Karpas-422 (cell line): ENCODE measurements at regions not wholly inside any gene's neighbourhood (a gene's known extent, or its start where the extent isn't known, plus 50 kb on each side); places are given as distances from the start of the nearest gene placed in this dataset.
"Not testable (repeated sequence)": the region's sequence is repeated elsewhere in the genome, so short reads cannot be mapped to it uniquely, and the experiment has no call there.

Experiments used
- DNase-seq: peaks from one replicate; pipeline ENCODE4 v3.0.0-alpha.2; 2015
- H2AFZ ChIP-seq: fragments of 200-600 bp; sonication (generic); 2 replicates; pipeline ENCODE4 v1.6.1; 2014; ENCODE audit warnings: antibody characterized with exemption, low read length, mixed read lengths
- H3K27ac ChIP-seq: fragments of 200-600 bp; sonication (generic); 2 replicates; pipeline ENCODE4 v1.5.1; 2014; ENCODE audit warnings: mild to moderate bottlenecking, low read length, moderate library complexity
- H3K27me3 ChIP-seq: fragments of 200-600 bp; sonication (generic); 2 replicates; pipeline ENCODE4 v1.6.1; 2014; ENCODE audit warnings: low read length, mixed read lengths
- H3K36me3 ChIP-seq: fragments of 200-600 bp; sonication (generic); 2 replicates; pipeline ENCODE4 v1.6.1; 2014; ENCODE audit warnings: low read length, mixed read lengths; ENCODE audit not compliant: insufficient read depth
- H3K4me1 ChIP-seq: fragments of 200-600 bp; sonication (generic); 2 replicates; pipeline ENCODE4 v1.6.1; 2014; ENCODE audit warnings: mild to moderate bottlenecking, low read length, mixed read lengths
- H3K4me2 ChIP-seq: fragments of 200-600 bp; sonication (generic); 2 replicates; pipeline ENCODE4 v1.6.1; 2014; ENCODE audit warnings: low read length, low read depth, mild to moderate bottlenecking; ENCODE audit not compliant: poor library complexity, severe bottlenecking
- H3K4me3 ChIP-seq: fragments of 200-600 bp; sonication (generic); 2 replicates; pipeline ENCODE4 v1.5.1; 2014; ENCODE audit warnings: mild to moderate bottlenecking, antibody characterized with exemption, low read length, mixed read lengths
- H3K79me2 ChIP-seq: fragments of 200-600 bp; sonication (generic); 2 replicates; pipeline ENCODE4 v1.6.1; 2014; ENCODE audit warnings: mild to moderate bottlenecking, low read length, mixed read lengths
- H3K9ac ChIP-seq: fragments of 200-600 bp; sonication (generic); 2 replicates; pipeline ENCODE4 v1.6.0; 2014; ENCODE audit warnings: low read length
- H3K9me2 ChIP-seq: fragments of 200-600 bp; sonication (generic), shearing (Covaris generic); replicated peaks from 2 replicates; pipeline ENCODE4 v1.6.0; 2014; ENCODE audit warnings: mild to moderate bottlenecking, low read length, moderate library complexity; ENCODE audit not compliant: insufficient read depth
- H3K9me3 ChIP-seq: fragments of 300-700, 200-600 bp; sonication (generic); 2 replicates; pipeline ENCODE4 v1.6.1; 2014; ENCODE audit warnings: low read length, mixed read lengths
- H4K20me1 ChIP-seq: fragments of 200-600 bp; sonication (generic); 2 replicates; pipeline ENCODE4 v1.6.1; 2014; ENCODE audit warnings: mild to moderate bottlenecking, antibody characterized with exemption, low read length, low read depth; ENCODE audit not compliant: insufficient read depth

DNA sequence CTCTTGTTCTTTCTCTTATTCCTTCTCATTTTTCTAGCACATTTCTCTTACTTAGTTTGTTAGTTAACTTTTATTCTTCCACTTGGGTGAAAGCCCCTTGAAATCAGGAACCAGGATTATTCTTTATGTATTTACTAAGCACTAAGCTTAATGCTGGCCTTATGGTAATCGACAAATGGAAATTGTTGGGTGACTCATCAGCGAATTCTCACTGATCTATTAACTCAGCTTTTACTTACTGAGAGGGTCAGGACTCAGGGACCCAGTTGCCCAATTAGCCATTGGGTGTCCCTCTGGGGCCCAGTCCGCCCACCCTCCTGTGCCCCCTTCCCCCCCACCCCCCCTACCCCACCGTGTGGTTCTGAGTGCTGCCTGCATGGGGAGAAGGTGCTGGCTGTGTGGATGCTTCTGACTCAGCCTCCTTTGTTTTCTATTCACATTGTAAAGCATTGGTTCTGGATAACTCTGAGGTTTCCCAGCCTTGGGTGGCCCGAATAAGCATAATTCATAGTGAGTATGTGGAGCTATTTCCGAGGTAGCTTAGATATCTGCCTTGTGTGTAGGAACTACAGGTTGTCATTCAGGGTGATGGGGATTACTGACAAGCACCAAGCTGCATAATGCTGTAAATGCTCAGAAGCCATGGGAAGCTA is 240.9 kb downstream of the FGF9 start:
- Histone ChIP-seq H3K4me1 (peaks cover 10% of the 10 kb centered on the region), H3K79me2 (no peaks in the 10 kb centered on the region), H3K27me3 (no peaks in the 10 kb centered on the region), H3K9me2 (no peaks in the 10 kb centered on the region), H3K27ac (no peak overlapping the region), H4K20me1 (no peaks in the 10 kb centered on the region), H2AFZ (no peak overlapping the region), H3K4me2 (no peak overlapping the region), H3K9me3 (no peaks in the 10 kb centered on the region), H3K4me3 (no peak overlapping the region), H3K36me3 (no peaks in the 10 kb centered on the region), H3K9ac (no peak overlapping the region)
- no peak for DNase-seq

DNA sequence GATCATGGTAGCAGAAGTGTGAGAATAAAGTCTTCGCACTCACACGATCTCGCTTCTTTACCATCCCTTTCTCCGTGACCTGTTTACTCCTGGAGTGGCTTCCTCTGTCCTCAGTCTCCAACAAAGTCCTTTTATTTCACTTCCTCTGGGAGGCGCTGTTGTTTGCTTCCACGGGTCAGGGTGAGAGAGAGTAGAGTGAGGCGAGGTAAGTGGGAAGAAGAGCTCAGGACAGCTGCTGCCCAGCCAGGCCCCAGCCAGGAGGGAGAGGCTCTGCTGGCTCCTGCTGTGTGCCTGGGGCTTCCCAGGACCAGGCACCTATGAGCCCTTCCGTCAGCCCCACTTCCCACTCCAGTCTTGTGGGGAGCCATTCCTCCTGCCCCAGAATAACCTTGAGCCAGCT is 242.1 kb downstream of the FGF9 start:
- H3K27ac ChIP-seq, result no peak overlapping the region
- H3K9me2 ChIP-seq, result no peaks in the 10 kb centered on the region
- H3K4me2 ChIP-seq, result no peak overlapping the region
- H3K4me1 ChIP-seq, result peaks cover 10% of the 10 kb centered on the region
- H2AFZ ChIP-seq, result no peak overlapping the region
- peak; percentile 72 for DNase-seq
- H3K9me3 ChIP-seq, result no peaks in the 10 kb centered on the region
- H3K36me3 ChIP-seq, result no peaks in the 10 kb centered on the region
- no peaks in the 10 kb centered on the region for H3K27me3 ChIP-seq
- no peak overlapping the region for H3K9ac ChIP-seq
- no peaks in the 10 kb centered on the region for H4K20me1 ChIP-seq
- no peaks in the 10 kb centered on the region for H3K79me2 ChIP-seq
- no peak overlapping the region for H3K4me3 ChIP-seq

DNA sequence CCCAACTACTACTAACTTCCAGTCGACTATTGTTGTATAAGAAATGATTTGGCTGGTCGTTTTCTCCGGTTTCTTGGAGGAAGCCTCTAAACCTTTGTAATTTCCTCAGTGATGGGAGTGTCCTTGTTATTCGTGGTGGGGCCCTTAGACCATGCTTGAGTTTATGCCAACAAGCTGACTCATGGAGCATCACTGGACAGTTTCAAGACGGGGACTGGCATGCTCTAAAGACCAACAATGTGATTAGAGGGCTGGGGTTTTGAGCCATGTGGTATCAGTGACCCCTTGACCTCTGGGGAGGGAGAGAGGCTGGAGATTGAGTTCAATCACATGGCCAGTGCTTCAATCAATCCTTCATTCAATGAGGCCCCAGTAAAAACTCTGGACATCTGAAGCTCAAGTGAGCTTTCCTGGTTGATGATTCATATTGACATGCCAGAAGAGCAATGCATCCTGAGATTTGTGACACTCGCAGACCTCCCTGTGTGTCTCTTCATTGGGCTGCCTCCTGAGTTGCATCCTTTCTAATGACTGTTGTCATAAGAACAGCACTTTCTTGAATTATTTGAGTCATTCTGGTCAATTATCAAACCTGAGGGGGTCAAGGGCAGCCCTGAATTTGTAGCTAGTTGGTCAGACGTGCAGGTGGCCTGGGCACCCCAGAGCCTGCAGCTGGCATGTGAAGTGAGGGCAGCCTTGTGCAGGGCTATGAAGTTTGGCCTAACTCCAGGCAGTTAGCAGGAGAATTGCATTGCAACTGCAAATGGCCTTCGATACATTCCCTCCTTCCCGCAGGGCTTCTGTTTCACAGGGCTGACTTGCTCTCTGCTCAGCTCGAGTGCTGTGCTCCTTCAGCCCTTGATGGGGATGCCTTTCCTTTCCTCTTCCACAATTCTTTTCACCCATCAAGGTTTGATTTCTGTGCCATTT is 246.5 kb downstream of the FGF9 start:
- peaks cover 10% of the 10 kb centered on the region for H3K4me1 ChIP-seq
- H3K27me3 ChIP-seq, result no peaks in the 10 kb centered on the region
- no peak overlapping the region for H3K27ac ChIP-seq
- no peaks in the 10 kb centered on the region for H3K36me3 ChIP-seq
- no peak overlapping the region for H3K4me2 ChIP-seq
- H3K9me3 ChIP-seq, result no peaks in the 10 kb centered on the region
- no peaks in the 10 kb centered on the region for H3K79me2 ChIP-seq
- no peak overlapping the region for H3K4me3 ChIP-seq
- no peaks in the 10 kb centered on the region for H4K20me1 ChIP-seq
- H3K9me2 ChIP-seq, result no peaks in the 10 kb centered on the region
- no peak overlapping the region for H3K9ac ChIP-seq
- H2AFZ ChIP-seq, result no peak overlapping the region
- DNase-seq, result no peak

DNA sequence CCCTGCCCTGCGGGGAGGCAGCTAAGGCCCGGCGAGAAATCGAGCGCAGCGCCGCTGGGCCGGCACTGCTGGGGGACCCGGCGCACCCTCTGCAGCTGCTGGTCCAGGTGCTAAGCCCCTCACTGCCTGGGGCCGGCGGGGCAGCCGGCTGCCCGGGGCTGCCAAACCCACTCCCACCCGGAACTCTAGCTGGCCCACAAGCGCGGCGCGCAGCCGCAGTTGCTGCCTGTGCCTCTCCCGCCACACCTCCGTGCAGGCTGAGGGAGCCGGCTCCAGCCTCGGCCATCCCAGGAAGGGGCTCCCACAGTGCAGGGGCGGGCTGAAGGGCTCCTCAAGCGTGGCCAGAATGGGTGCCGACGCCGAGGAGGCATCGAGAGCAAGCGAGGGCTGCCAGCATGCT is 249.9 kb downstream of the FGF9 start:
- not testable (repeated sequence) for H3K79me2 ChIP-seq, H3K27ac ChIP-seq, H3K4me1 ChIP-seq, H3K9me2 ChIP-seq, H2AFZ ChIP-seq, H3K4me2 ChIP-seq, H3K4me3 ChIP-seq, H3K9me3 ChIP-seq, H3K36me3 ChIP-seq, H3K27me3 ChIP-seq, H3K9ac ChIP-seq, H4K20me1 ChIP-seq, DNase-seq

DNA sequence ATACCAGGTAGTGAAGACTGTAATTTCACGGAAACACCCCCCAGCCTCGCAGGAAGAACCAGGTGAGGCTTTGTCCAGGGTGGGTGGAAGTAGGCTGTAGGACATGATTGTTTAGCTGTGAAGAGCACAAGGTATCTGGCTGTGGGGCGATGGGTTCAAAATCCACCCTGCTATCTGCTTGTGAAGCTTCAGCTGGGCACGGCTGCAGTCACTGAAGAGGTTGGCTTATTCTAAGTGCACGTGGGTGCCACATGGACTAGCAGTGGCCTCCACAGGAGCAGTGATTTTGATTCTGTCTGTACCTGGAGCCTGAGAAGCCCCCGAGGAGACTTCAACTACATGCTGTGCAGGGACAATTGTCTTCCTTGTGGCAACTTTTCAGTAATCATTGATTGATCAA is 254.1 kb downstream of the FGF9 start:
- no peaks in the 10 kb centered on the region for H4K20me1 ChIP-seq
- H3K4me2 ChIP-seq, result no peak overlapping the region
- no peaks in the 10 kb centered on the region for H3K27me3 ChIP-seq
- H3K9me2 ChIP-seq, result no peaks in the 10 kb centered on the region
- no peak overlapping the region for H2AFZ ChIP-seq
- peaks cover 4% of the 10 kb centered on the region for H3K4me1 ChIP-seq
- H3K27ac ChIP-seq, result no peak overlapping the region
- H3K9me3 ChIP-seq, result no peaks in the 10 kb centered on the region
- no peak for DNase-seq
- no peak overlapping the region for H3K9ac ChIP-seq
- no peaks in the 10 kb centered on the region for H3K36me3 ChIP-seq
- H3K4me3 ChIP-seq, result no peak overlapping the region
- H3K79me2 ChIP-seq, result no peaks in the 10 kb centered on the region

DNA sequence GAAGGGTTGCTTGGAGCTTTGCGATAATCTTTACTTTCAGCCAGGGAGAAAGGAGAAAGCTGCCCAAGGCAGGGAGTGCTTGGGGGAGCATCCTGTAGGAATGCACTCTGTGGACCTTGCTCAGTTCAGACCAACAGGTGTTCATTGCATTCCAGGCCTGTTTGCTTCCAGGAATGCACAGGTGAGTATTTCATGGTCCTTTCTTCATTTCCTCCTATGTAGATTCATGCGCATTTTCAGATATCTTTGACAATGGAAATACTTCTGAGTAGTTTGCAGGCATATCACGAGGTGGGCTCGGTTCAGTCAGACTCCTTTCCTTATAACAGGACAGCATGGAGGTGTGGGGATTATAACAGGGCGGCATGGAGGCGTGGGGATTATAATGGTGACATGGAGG is 254.8 kb downstream of the FGF9 start:
- no peaks in the 10 kb centered on the region for H3K27me3 ChIP-seq

DNA sequence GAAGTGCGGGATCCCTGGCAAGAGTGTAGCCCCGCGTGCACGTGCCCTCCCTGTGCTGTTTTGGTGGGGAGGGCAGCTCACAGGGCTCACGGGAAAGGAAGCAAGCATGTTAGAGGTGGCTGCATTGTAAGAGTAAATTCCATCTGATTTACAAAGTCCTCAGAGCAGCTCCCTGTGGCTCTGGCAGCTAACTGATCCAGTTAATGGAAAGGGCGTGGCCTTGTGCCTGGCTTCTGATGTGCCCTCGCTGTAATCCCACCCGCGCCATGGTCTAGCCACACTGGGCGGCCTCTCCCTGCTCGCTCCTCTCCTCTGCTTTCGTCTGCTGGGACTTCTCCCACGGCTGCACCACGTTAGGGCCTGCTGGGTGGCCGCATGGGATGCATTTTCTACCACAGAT is 258.5 kb downstream of the FGF9 start:
- Histone ChIP-seq H3K79me2 (no peaks in the 10 kb centered on the region), H3K4me2 (no peak overlapping the region), H3K27ac (no peak overlapping the region), H4K20me1 (no peaks in the 10 kb centered on the region), H3K9ac (no peak overlapping the region), H3K4me1 (no peaks in the 10 kb centered on the region), H3K9me3 (no peaks in the 10 kb centered on the region), H3K9me2 (no peaks in the 10 kb centered on the region), H3K36me3 (no peaks in the 10 kb centered on the region), H2AFZ (no peak overlapping the region), H3K27me3 (no peaks in the 10 kb centered on the region), H3K4me3 (no peak overlapping the region)
- DNase-seq, result no peak

More for the DNA sequence above, 254.8 kb downstream of the FGF9 start:
- Histone ChIP-seq H3K27ac (no peak overlapping the region), H3K9ac (no peak overlapping the region), H2AFZ (no peak overlapping the region), H3K9me3 (no peaks in the 10 kb centered on the region), H3K4me3 (no peak overlapping the region), H3K4me1 (peaks cover 4% of the 10 kb centered on the region), H3K4me2 (no peak overlapping the region), H3K79me2 (no peaks in the 10 kb centered on the region), H3K9me2 (no peaks in the 10 kb centered on the region), H3K36me3 (no peaks in the 10 kb centered on the region), H4K20me1 (no peaks in the 10 kb centered on the region)
- no peak for DNase-seq

DNA sequence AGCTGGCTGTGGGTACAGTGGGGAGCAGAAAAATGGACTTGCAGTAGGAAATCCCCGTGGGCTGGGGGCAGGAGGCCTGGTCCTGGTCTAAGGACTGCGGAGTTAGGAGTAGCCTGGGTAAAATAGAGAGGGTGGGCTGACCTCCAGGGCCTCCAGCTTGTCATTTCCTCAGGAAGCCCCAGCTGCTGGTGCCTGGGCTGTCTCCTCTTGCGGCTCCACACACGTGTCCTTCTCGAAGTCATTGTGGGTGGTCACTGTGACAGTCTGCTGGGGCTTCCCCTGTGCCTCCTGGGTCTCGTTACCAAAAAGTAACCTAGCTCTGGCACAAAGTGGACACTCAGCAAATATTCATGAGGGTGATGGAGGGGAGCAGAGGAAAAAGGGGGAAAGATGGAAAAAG is 259.7 kb downstream of the FGF9 start:
- H3K4me3 ChIP-seq, result no peak overlapping the region
- H3K79me2 ChIP-seq, result no peaks in the 10 kb centered on the region
- H3K27me3 ChIP-seq, result no peaks in the 10 kb centered on the region
- H3K9me2 ChIP-seq, result no peaks in the 10 kb centered on the region
- H3K4me1 ChIP-seq, result no peaks in the 10 kb centered on the region
- no peak overlapping the region for H2AFZ ChIP-seq
- no peak overlapping the region for H3K27ac ChIP-seq
- H3K9ac ChIP-seq, result no peak overlapping the region
- H3K9me3 ChIP-seq, result no peaks in the 10 kb centered on the region
- H4K20me1 ChIP-seq, result no peaks in the 10 kb centered on the region
- no peak for DNase-seq
- H3K4me2 ChIP-seq, result no peak overlapping the region
- H3K36me3 ChIP-seq, result no peaks in the 10 kb centered on the region
